Trophoblast cell (in vitro differentiated cells and primary cell): ENCODE measurements at regions not wholly inside any gene's neighbourhood (a gene's known extent, or its start where the extent isn't known, plus 50 kb on each side); places are given as distances from the start of the nearest gene placed in this dataset.

Source experiments
- DNase-seq, 2 donors: peaks; one replicate each; pipeline ENCODE4 v3.0.0-alpha.2; 2016
- H2AFZ ChIP-seq: 2 replicates; pipeline ENCODE4 v1.6.1; 2013; ENCODE audit warnings: low read length, moderate library complexity, mild to moderate bottlenecking; ENCODE audit not compliant: insufficient read depth, poor library complexity
- H2AK5ac ChIP-seq: 2 replicates; pipeline ENCODE4 v1.6.1; 2013; ENCODE audit warnings: mild to moderate bottlenecking, low read length
- H2BK120ac ChIP-seq: 2 replicates; pipeline ENCODE4 v1.6.1; 2013; ENCODE audit warnings: low read length, mild to moderate bottlenecking, moderate library complexity; ENCODE audit not compliant: insufficient read depth, poor library complexity
- H2BK12ac ChIP-seq: 2 replicates; pipeline ENCODE4 v1.6.1; 2013; ENCODE audit warnings: mild to moderate bottlenecking, low read length, moderate library complexity
- H2BK5ac ChIP-seq: 2 replicates; pipeline ENCODE4 v1.6.1; 2013; ENCODE audit warnings: low read length, low read depth, moderate library complexity, mild to moderate bottlenecking; ENCODE audit not compliant: poor library complexity
- H3K14ac ChIP-seq: 2 replicates; pipeline ENCODE4 v1.6.1; 2013; ENCODE audit warnings: mild to moderate bottlenecking, low read length
- H3K18ac ChIP-seq: 2 replicates; pipeline ENCODE4 v1.6.1; 2013; ENCODE audit warnings: mild to moderate bottlenecking, low read length
- H3K23ac ChIP-seq: 2 replicates; pipeline ENCODE4 v1.6.1; 2013; ENCODE audit warnings: low read length
- H3K27ac ChIP-seq: 2 replicates; pipeline ENCODE4 v1.5.1; 2013; ENCODE audit warnings: low read depth, mild to moderate bottlenecking, inconsistent platforms, low read length, moderate library complexity
- H3K27me3 ChIP-seq: 2 replicates; pipeline ENCODE4 v1.6.1; 2013; ENCODE audit warnings: inconsistent platforms, mild to moderate bottlenecking, low read length, moderate library complexity; ENCODE audit not compliant: insufficient read depth
- H3K36me3 ChIP-seq, 2 experiments: 1 replicate in 1 of 2; 2 replicates in 1 of 2; pipeline ENCODE4 v1.6.1; 2013; ENCODE audit warnings: low read length in 2 of 2, mild to moderate bottlenecking in 2 of 2, moderate library complexity in 1 of 2; ENCODE audit not compliant: insufficient read depth in 2 of 2, control insufficient read depth in 1 of 2
- H3K4ac ChIP-seq: 2 replicates; pipeline ENCODE4 v1.6.1; 2013; ENCODE audit warnings: low read depth, mild to moderate bottlenecking, low read length, moderate library complexity
- H3K4me1 ChIP-seq, 2 experiments: 1 replicate in 1 of 2; 2 replicates in 1 of 2; pipeline ENCODE4 v1.6.1; 2013; ENCODE audit warnings: low read length in 2 of 2, mild to moderate bottlenecking in 2 of 2, moderate library complexity in 1 of 2; ENCODE audit not compliant: insufficient read depth in 2 of 2, control insufficient read depth in 1 of 2
- H3K4me2 ChIP-seq: 2 replicates; pipeline ENCODE4 v1.6.1; 2013; ENCODE audit warnings: inconsistent platforms, mild to moderate bottlenecking, low read length, moderate library complexity
- H3K4me3 ChIP-seq: 2 replicates; pipeline ENCODE4 v1.5.1; 2013; ENCODE audit warnings: mild to moderate bottlenecking, low read depth, low read length, inconsistent platforms
- H3K79me1 ChIP-seq: one replicate; pipeline ENCODE4 v1.6.1; 2013; ENCODE audit warnings: low read length
- H3K79me2 ChIP-seq: 2 replicates; pipeline ENCODE4 v1.6.1; 2013; ENCODE audit warnings: low read length, mild to moderate bottlenecking; ENCODE audit not compliant: control insufficient read depth, insufficient read depth, poor library complexity
- H3K9ac ChIP-seq: 2 replicates; pipeline ENCODE4 v1.6.1; 2013; ENCODE audit warnings: mild to moderate bottlenecking, low read length
- H3K9me3 ChIP-seq: 2 replicates; pipeline ENCODE4 v1.6.1; 2013; ENCODE audit warnings: low read depth, mild to moderate bottlenecking, control low read depth, inconsistent platforms, low read length; ENCODE audit not compliant: insufficient read depth
- H4K12ac ChIP-seq: 2 replicates; pipeline ENCODE4 v1.6.1; 2013; ENCODE audit warnings: low read depth, mild to moderate bottlenecking, low read length, moderate library complexity
- H4K8ac ChIP-seq: 2 replicates; pipeline ENCODE4 v1.6.1; 2013; ENCODE audit warnings: low read depth, mild to moderate bottlenecking, low read length, moderate library complexity
- H4K91ac ChIP-seq: one replicate; pipeline ENCODE4 v1.6.1; 2013; ENCODE audit warnings: low read depth, mild to moderate bottlenecking, low read length, moderate library complexity
- WGBS: extraction: QIAGEN DNeasy Blood & Tissue Kit; methylation state at CpG from one replicate; pipeline ENCODE4 v1.1.7; 2013; ENCODE audit warnings: missing lambda C conversion rate; ENCODE audit not compliant: insufficient read length, insufficient coverage; ENCODE audit errors: extremely low coverage; 5-methylcytosine and 5-hydroxymethylcytosine counted together

DNA sequence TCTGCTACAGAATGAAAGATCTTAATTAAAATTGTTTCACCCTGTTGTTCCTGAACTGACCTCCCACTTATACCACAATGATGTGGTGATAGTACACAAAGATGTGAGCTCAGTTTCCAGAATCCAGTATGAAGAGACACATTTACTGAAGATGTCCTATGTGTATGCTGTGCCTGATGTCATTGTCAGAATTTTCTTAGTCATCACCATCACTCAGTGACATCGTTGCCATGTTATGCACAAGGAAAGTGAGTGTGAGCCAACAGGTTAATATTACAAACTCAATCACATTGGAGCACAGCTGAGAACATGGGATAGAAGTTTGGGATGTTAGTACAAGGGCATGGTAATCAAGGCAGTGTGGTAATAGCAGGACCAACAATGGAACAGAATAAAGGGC is 199.7 kb upstream of the CHRNA7 start:
- no peaks in the 10 kb centered on the region for H3K4me1 ChIP-seq
- no peak overlapping the region for H3K4me3 ChIP-seq
- peaks cover 6% of the 10 kb centered on the region for H3K9me3 ChIP-seq
- no peaks in the 10 kb centered on the region for H3K79me1 ChIP-seq
- DNase-seq: no peak
- no peak overlapping the region for H3K18ac ChIP-seq
- H4K8ac ChIP-seq: no peak overlapping the region
- no peak overlapping the region for H2BK5ac ChIP-seq
- no peak overlapping the region for H2AFZ ChIP-seq
- H3K79me2 ChIP-seq: no peaks in the 10 kb centered on the region
- no peaks in the 10 kb centered on the region for H3K36me3 ChIP-seq
- no peak overlapping the region for H3K4me2 ChIP-seq
- H3K14ac ChIP-seq: no peak overlapping the region
- no peak overlapping the region for H4K12ac ChIP-seq
- H3K4ac ChIP-seq: no peak overlapping the region
- no CpG with 5 or more reads among the region's 1 CpG for WGBS
- H2AK5ac ChIP-seq: no peak overlapping the region
- no peak overlapping the region for H2BK12ac ChIP-seq
- no peak overlapping the region for H2BK120ac ChIP-seq
- H4K91ac ChIP-seq: no peak overlapping the region
- H3K9ac ChIP-seq: no peak overlapping the region
- no peak overlapping the region for H3K23ac ChIP-seq
- no peak overlapping the region for H3K27ac ChIP-seq
- H3K27me3 ChIP-seq: no peaks in the 10 kb centered on the region

- H4K91ac ChIP-seq: no peak overlapping the region
- no peaks in the 10 kb centered on the region for H3K79me1 ChIP-seq
- no peaks in the 10 kb centered on the region for H3K4me1 ChIP-seq
- H4K12ac ChIP-seq: no peak overlapping the region
- no CpG with 5 or more reads among the region's 10 CpGs for WGBS
- no peaks in the 10 kb centered on the region for H3K27me3 ChIP-seq
- no peak overlapping the region for H2BK5ac ChIP-seq
- no peak overlapping the region for H3K18ac ChIP-seq
- no peak overlapping the region for H2AFZ ChIP-seq
- H2AK5ac ChIP-seq: no peak overlapping the region
- no peak overlapping the region for H3K23ac ChIP-seq
- H3K27ac ChIP-seq: no peak overlapping the region
- no peak overlapping the region for H3K9ac ChIP-seq
- H3K4ac ChIP-seq: no peak overlapping the region
- H2BK12ac ChIP-seq: no peak overlapping the region
- H4K8ac ChIP-seq: no peak overlapping the region
- no peak overlapping the region for H3K4me2 ChIP-seq
- no peak overlapping the region for H3K4me3 ChIP-seq
- no peaks in the 10 kb centered on the region for H3K79me2 ChIP-seq
- no peak overlapping the region for H3K14ac ChIP-seq
- H2BK120ac ChIP-seq: no peak overlapping the region
- peaks cover 2% of the 10 kb centered on the region for H3K9me3 ChIP-seq
- H3K36me3 ChIP-seq: no peaks in the 10 kb centered on the region
- no peak for DNase-seq
These were observed 198.7 kb upstream of the CHRNA7 start for GRCh38 chr15:31831596-31831995.

GRCh38 chr15:31834654-31835053 is 195.7 kb upstream of the CHRNA7 start:
- H3K4ac ChIP-seq: no peak overlapping the region
- no peak overlapping the region for H4K8ac ChIP-seq
- H3K27me3 ChIP-seq: no peaks in the 10 kb centered on the region
- H3K36me3 ChIP-seq: no peaks in the 10 kb centered on the region
- no peak overlapping the region for H4K12ac ChIP-seq
- H3K14ac ChIP-seq: no peak overlapping the region
- no peak overlapping the region for H2AK5ac ChIP-seq
- no peak overlapping the region for H3K4me2 ChIP-seq
- H3K18ac ChIP-seq: no peak overlapping the region
- H2BK5ac ChIP-seq: no peak overlapping the region
- no peaks in the 10 kb centered on the region for H3K9me3 ChIP-seq
- H3K9ac ChIP-seq: no peak overlapping the region
- H3K23ac ChIP-seq: no peak overlapping the region
- WGBS: no CpG with 5 or more reads among the region's 3 CpGs
- H3K79me1 ChIP-seq: no peaks in the 10 kb centered on the region
- H3K79me2 ChIP-seq: no peaks in the 10 kb centered on the region
- no peak overlapping the region for H2BK120ac ChIP-seq
- H2BK12ac ChIP-seq: no peak overlapping the region
- no peak overlapping the region for H3K4me3 ChIP-seq
- no peak overlapping the region for H3K27ac ChIP-seq
- no peak for DNase-seq
- no peak overlapping the region for H4K91ac ChIP-seq
- H2AFZ ChIP-seq: no peak overlapping the region
- no peaks in the 10 kb centered on the region for H3K4me1 ChIP-seq

- no peak overlapping the region for H2AFZ ChIP-seq
- no peak overlapping the region for H3K4me2 ChIP-seq
- no peaks in the 10 kb centered on the region for H3K27me3 ChIP-seq
- H3K18ac ChIP-seq: no peak overlapping the region
- H3K4me3 ChIP-seq: no peak overlapping the region
- H4K12ac ChIP-seq: no peak overlapping the region
- H4K8ac ChIP-seq: no peak overlapping the region
- H3K79me2 ChIP-seq: no peaks in the 10 kb centered on the region
- H3K4ac ChIP-seq: no peak overlapping the region
- no peaks in the 10 kb centered on the region for H3K36me3 ChIP-seq
- no peak for DNase-seq
- H3K23ac ChIP-seq: no peak overlapping the region
- H3K9me3 ChIP-seq: no peaks in the 10 kb centered on the region
- H2BK12ac ChIP-seq: no peak overlapping the region
- H2BK120ac ChIP-seq: no peak overlapping the region
- no peak overlapping the region for H3K14ac ChIP-seq
- no peak overlapping the region for H3K27ac ChIP-seq
- no peak overlapping the region for H2BK5ac ChIP-seq
- no peaks in the 10 kb centered on the region for H3K4me1 ChIP-seq
- no peak overlapping the region for H3K9ac ChIP-seq
- H2AK5ac ChIP-seq: no peak overlapping the region
- no CpG with 5 or more reads among the region's 3 CpGs for WGBS
- no peak overlapping the region for H4K91ac ChIP-seq
- H3K79me1 ChIP-seq: no peaks in the 10 kb centered on the region
These were observed 190.9 kb upstream of the CHRNA7 start for GRCh38 chr15:31839388-31839787.
